H1 (cell line): ENCODE measurements at regions not wholly inside any gene's neighbourhood (a gene's known extent, or its start where the extent isn't known, plus 50 kb on each side); places are given as distances from the start of the nearest gene placed in this dataset.

Experiments
- CTCF ChIA-PET: fragments of 300-600 bp; sonication (Branson Sonifier 250); formaldehyde crosslinking; loops from one replicate; lab custom pipeline; 2021; ENCODE audit not compliant: partially characterized antibody; lab: Charles Lee
- POLR2A ChIA-PET: fragments of 300-600 bp; sonication (Branson Sonifier 250); formaldehyde crosslinking; loops from one replicate; lab custom pipeline; 2021; ENCODE audit warnings: inconsistent platforms; ENCODE audit not compliant: partially characterized antibody; lab: Charles Lee
- DNase-seq, 2 experiments: peaks; one replicate each; pipeline versions ENCODE4 v3.0.0 to v3.0.0-alpha.2; 2010 to 2022; ENCODE audit warnings: low spot score in 2 of 2, low read depth in 1 of 2, mixed read lengths in 1 of 2
- FAIRE-seq: peaks from 2 replicates; lab custom pipeline; 2011; peaks lifted over from hg19 to GRCh38; lab: Jason Lieb, UNC
- H2AFZ ChIP-seq: 2 replicates; pipeline ENCODE4 v1.8.1; 2012; ENCODE audit warnings: low read length, inconsistent platforms
- H2AK5ac ChIP-seq: 2 replicates; pipeline ENCODE4 v1.6.1; 2013; ENCODE audit warnings: low read depth, low read length
- H2BK120ac ChIP-seq: replicated peaks from 2 replicates; pipeline ENCODE3; 2013; ENCODE audit warnings: low read depth, low read length, inconsistent platforms
- H2BK12ac ChIP-seq: 2 replicates; pipeline ENCODE4 v1.6.1; 2013; ENCODE audit warnings: low read depth, low read length
- H2BK15ac ChIP-seq: 2 replicates; pipeline ENCODE4 v1.6.1; 2013; ENCODE audit warnings: low read length
- H2BK20ac ChIP-seq: 2 replicates; pipeline ENCODE4 v1.6.1; 2013; ENCODE audit warnings: low read length
- H2BK5ac ChIP-seq: 2 replicates; pipeline ENCODE4 v1.6.1; 2013; ENCODE audit warnings: low read depth, low read length
- H3K14ac ChIP-seq: 2 replicates; pipeline ENCODE4 v1.6.1; 2013; ENCODE audit warnings: inconsistent platforms; ENCODE audit not compliant: insufficient read length
- H3K18ac ChIP-seq: 2 replicates; pipeline ENCODE4 v1.6.1; 2013; ENCODE audit warnings: low read length; ENCODE audit errors: extremely low read depth
- H3K23ac ChIP-seq: 2 replicates; pipeline ENCODE4 v1.6.1; 2013; ENCODE audit warnings: inconsistent platforms; ENCODE audit not compliant: insufficient read length
- H3K23me2 ChIP-seq: 2 replicates; pipeline ENCODE4 v1.6.1; 2013; ENCODE audit warnings: low read depth, low read length
- H3K27ac ChIP-seq: 2 replicates; pipeline ENCODE4 v1.6.1; 2011; ENCODE audit warnings: low read depth, low read length, inconsistent platforms
- H3K27me3 ChIP-seq, 4 experiments: replicated peaks in 1 of 4; 1 replicate in 1 of 4; 2 replicates in 3 of 4; pipeline versions ENCODE4 v1.6.1 to v1.8.1; 2011 to 2013; ENCODE audit warnings: low read length in 3 of 4, mild to moderate bottlenecking in 3 of 4, inconsistent platforms in 2 of 4, mixed read lengths in 2 of 4, moderate library complexity in 1 of 4; ENCODE audit not compliant: control insufficient read depth in 3 of 4, insufficient read depth in 3 of 4; ENCODE audit errors: extremely low read depth in 1 of 4
- H3K36me3 ChIP-seq, 4 experiments: 2 replicates each; pipeline versions ENCODE4 v1.6.1 to v1.8.1; 2011 to 2013; ENCODE audit warnings: mild to moderate bottlenecking in 4 of 4, low read length in 3 of 4, moderate library complexity in 2 of 4, control low read depth in 1 of 4, inconsistent platforms in 1 of 4; ENCODE audit not compliant: insufficient read depth in 4 of 4, control insufficient read depth in 2 of 4
- H3K4ac ChIP-seq: replicated peaks from 2 replicates; pipeline ENCODE3; 2013; ENCODE audit warnings: low read length, low read depth, mixed read lengths, inconsistent platforms; ENCODE audit not compliant: insufficient read length
- H3K4me1 ChIP-seq, 4 experiments: replicated peaks in 1 of 4; 1 replicate in 1 of 4; 2 replicates in 3 of 4; pipeline versions ENCODE4 v1.6.1 to v1.8.1; 2011 to 2013; ENCODE audit warnings: low read length in 3 of 4, inconsistent platforms in 2 of 4, mixed read lengths in 1 of 4; ENCODE audit not compliant: insufficient read depth in 4 of 4, control insufficient read depth in 3 of 4
- H3K4me2 ChIP-seq, 2 experiments: 2 replicates each; pipeline versions ENCODE4 v1.6.1 to v1.8.1; 2011 to 2013; ENCODE audit warnings: low read depth in 2 of 2, low read length in 2 of 2, control low read depth in 1 of 2, inconsistent platforms in 1 of 2, mild to moderate bottlenecking in 1 of 2; ENCODE audit not compliant: insufficient read depth in 1 of 2
- H3K4me3 ChIP-seq, 4 experiments: fragments of 200-600, 300-600 bp in 1 of 4; sonication (generic), shearing (Covaris generic), sonication (Bioruptor Twin) in 1 of 4; 2 replicates each; pipeline versions ENCODE4 v1.5.1 to v1.8.1; 2011 to 2016; ENCODE audit warnings: low read length in 4 of 4, low read depth in 3 of 4, control low read depth in 2 of 4, inconsistent platforms in 2 of 4, mild to moderate bottlenecking in 2 of 4, mixed read lengths in 1 of 4, moderate library complexity in 1 of 4; ENCODE audit not compliant: insufficient read depth in 2 of 4; ENCODE audit errors: extremely low read depth in 1 of 4
- H3K56ac ChIP-seq: replicated peaks from 2 replicates; pipeline ENCODE3; 2013; ENCODE audit warnings: low read depth, mild to moderate bottlenecking, mixed read lengths, low read length, inconsistent platforms; ENCODE audit not compliant: insufficient read length
- H3K79me1 ChIP-seq: 2 replicates; pipeline ENCODE4 v1.6.1; 2013; ENCODE audit warnings: low read depth, low read length, control low read depth
- H3K79me2 ChIP-seq, 2 experiments: 2 replicates each; pipeline versions ENCODE4 v1.6.1 to v1.8.1; 2012 to 2013; ENCODE audit warnings: low read length in 2 of 2, mild to moderate bottlenecking in 2 of 2, inconsistent platforms in 1 of 2; ENCODE audit not compliant: insufficient read depth in 2 of 2, control insufficient read depth in 1 of 2
- H3K9ac ChIP-seq, 4 experiments: replicated peaks in 1 of 4; 1 replicate in 1 of 4; 2 replicates in 3 of 4; pipeline versions ENCODE4 v1.6.1 to v1.8.1; 2011 to 2013; ENCODE audit warnings: low read depth in 3 of 4, low read length in 3 of 4, control low read depth in 2 of 4, mild to moderate bottlenecking in 2 of 4, moderate library complexity in 2 of 4, inconsistent platforms in 1 of 4; ENCODE audit errors: extremely low read depth in 1 of 4
- H3K9me3 ChIP-seq, 2 experiments: 2 replicates each; pipeline versions ENCODE4 v1.6.1 to v1.8.1; 2012 to 2013; ENCODE audit warnings: mild to moderate bottlenecking in 2 of 2, moderate library complexity in 2 of 2, control low read depth in 1 of 2, inconsistent platforms in 1 of 2, low read depth in 1 of 2, low read length in 1 of 2, mixed read lengths in 1 of 2; ENCODE audit not compliant: insufficient read depth in 2 of 2
- H4K20me1 ChIP-seq, 2 experiments: replicated peaks in 1 of 2; 2 replicates each; pipeline versions ENCODE3 to v1.8.1; 2011 to 2013; ENCODE audit warnings: inconsistent platforms in 2 of 2, low read length in 2 of 2, mild to moderate bottlenecking in 1 of 2; ENCODE audit not compliant: insufficient read depth in 2 of 2, control insufficient read depth in 1 of 2
- H4K5ac ChIP-seq: 2 replicates; pipeline ENCODE4 v1.6.1; 2013; ENCODE audit warnings: low read length, low read depth, mixed read lengths, inconsistent platforms; ENCODE audit not compliant: insufficient read length
- H4K8ac ChIP-seq: 2 replicates; pipeline ENCODE4 v1.8.0; 2013; ENCODE audit warnings: mild to moderate bottlenecking, moderate library complexity, low read length, inconsistent platforms; ENCODE audit not compliant: insufficient read depth; ENCODE audit errors: extremely low read depth
- H4K91ac ChIP-seq: replicated peaks from 2 replicates; pipeline ENCODE3; 2013; ENCODE audit warnings: low read length, mixed read lengths, inconsistent platforms; ENCODE audit not compliant: insufficient read length
- ATF3 ChIP-seq: IDR thresholded peaks from 2 replicates; pipeline ENCODE4 v1.6.1; 2011; ENCODE audit warnings: low read depth, mild to moderate bottlenecking, low read length; ENCODE audit not compliant: insufficient read depth
- CBX8 ChIP-seq: fragments of 300-800, 300-1000 bp; sonication (generic); IDR thresholded peaks from 2 replicates; pipeline ENCODE4 v1.7.1; 2016; ENCODE audit warnings: low read depth, low read length, borderline replicate concordance
- EZH2 ChIP-seq: fragments of 200-600 bp; sonication (generic); IDR thresholded peaks from 2 replicates; pipeline ENCODE4 v1.7.1; 2012; ENCODE audit warnings: low read depth, mild to moderate bottlenecking, moderate library complexity, low read length, inconsistent platforms; ENCODE audit not compliant: severe bottlenecking
- FOSL1 ChIP-seq: IDR thresholded peaks from 2 replicates; pipeline ENCODE4 v1.6.1; 2011; ENCODE audit warnings: mild to moderate bottlenecking, low read depth, low read length, moderate library complexity; ENCODE audit not compliant: insufficient read depth
- HDAC2 ChIP-seq, 2 experiments: fragments of 300-600 bp in 1 of 2; sonication (generic) in 1 of 2; IDR thresholded peaks; 2 replicates each; pipeline ENCODE4 v1.6.1; 2011 to 2012; ENCODE audit warnings: low read depth in 2 of 2, low read length in 2 of 2, mild to moderate bottlenecking in 2 of 2, moderate library complexity in 2 of 2, borderline replicate concordance in 1 of 2, inconsistent platforms in 1 of 2
- JUND ChIP-seq: IDR thresholded peaks from 2 replicates; pipeline ENCODE4 v1.6.1; 2011; ENCODE audit warnings: mild to moderate bottlenecking, improper control_type of control experiment, low read length
- KDM1A ChIP-seq: fragments of 200-600, 300-600 bp; sonication (generic); IDR thresholded peaks from 2 replicates; pipeline ENCODE4 v1.7.1; 2016; ENCODE audit warnings: mild to moderate bottlenecking, low read length, borderline replicate concordance
- RNF2 ChIP-seq: fragments of 200-900, 300-1000 bp; sonication (generic); IDR thresholded peaks from 2 replicates; pipeline ENCODE4 v1.7.1; 2016; ENCODE audit warnings: borderline replicate concordance, low read depth, mild to moderate bottlenecking, antibody characterized with exemption, low read length; ENCODE audit not compliant: poor library complexity, severe bottlenecking; ENCODE audit errors: missing control alignments
- RXRA ChIP-seq: IDR thresholded peaks from 2 replicates; pipeline ENCODE4 v1.6.1; 2011; ENCODE audit warnings: low read depth, mild to moderate bottlenecking, low read length, moderate library complexity; ENCODE audit not compliant: insufficient read depth
- SP1 ChIP-seq: IDR thresholded peaks from 2 replicates; pipeline ENCODE4 v1.6.1; 2011; ENCODE audit warnings: low read depth, low read length
- SP2 ChIP-seq: IDR thresholded peaks from 2 replicates; pipeline ENCODE4 v1.6.1; 2012; ENCODE audit warnings: mild to moderate bottlenecking, low read length, inconsistent platforms
- SUZ12 ChIP-seq: fragments of 200-600 bp; sonication (generic); IDR thresholded peaks from 2 replicates; pipeline ENCODE4 v1.6.1; 2012; ENCODE audit warnings: mild to moderate bottlenecking, inconsistent platforms, low read length, moderate library complexity, mixed read lengths
- TCF12 ChIP-seq: IDR thresholded peaks from 2 replicates; pipeline ENCODE4 v1.6.1; 2011; ENCODE audit warnings: low read depth, mild to moderate bottlenecking, low read length
- WGBS, 2 experiments: shearing (Covaris generic) in 1 of 2; methylation state at CpG; one replicate each; pipeline versions ENCODE4 v1.1.6 to v1.1.7; 2013 to 2015; ENCODE audit warnings: low lambda C conversion rate in 2 of 2, mixed read lengths in 2 of 2, inconsistent platforms in 1 of 2, low coverage in 1 of 2, missing lambda C conversion rate in 1 of 2; ENCODE audit not compliant: insufficient replicate concordance in 2 of 2, insufficient coverage in 1 of 2, insufficient read length in 1 of 2; ENCODE audit errors: extremely low coverage in 1 of 2, missing lambda C conversion rate in 1 of 2; 5-methylcytosine and 5-hydroxymethylcytosine counted together
- TF ChIP-seq, protein P1 (sequence below): IDR thresholded peaks from 2 replicates; pipeline ENCODE4 v1.6.1; 2012; ENCODE audit warnings: inconsistent platforms

- no peak for FAIRE-seq
- TF ChIP-seq FOSL1 = no peak
- TF ChIP-seq SP2 = no peak
- TF ChIP-seq HDAC2 (IDR thresholded peaks at IDR 0.05; ENCODE audit: borderline replicate concordance in 1 of 2, low read depth in 2 of 2, low read length in 2 of 2) = no peak
- no peak for TF ChIP-seq JUND
- TF ChIP-seq, protein P1, sequence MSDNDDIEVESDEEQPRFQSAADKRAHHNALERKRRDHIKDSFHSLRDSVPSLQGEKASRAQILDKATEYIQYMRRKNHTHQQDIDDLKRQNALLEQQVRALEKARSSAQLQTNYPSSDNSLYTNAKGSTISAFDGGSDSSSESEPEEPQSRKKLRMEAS = no peak
- no peak for TF ChIP-seq SP1
- no peak for TF ChIP-seq ATF3
- TF ChIP-seq SUZ12 = no peak
- no peak for TF ChIP-seq RXRA
- no peak for TF ChIP-seq KDM1A
- no peak for TF ChIP-seq TCF12
- no peak for TF ChIP-seq CBX8
- TF ChIP-seq EZH2 = no peak
- TF ChIP-seq RNF2 = no peak
Measured at GRCh38 chr1:199875856-199876255, 151.7 kb upstream of the NR5A2 start.

More at GRCh38 chr1:199875856-199876255, 151.7 kb upstream of the NR5A2 start:
- DNase-seq = no peak
- Histone ChIP-seq H4K91ac (no peak overlapping the region), H2BK20ac (no peak overlapping the region), H4K8ac (no peak overlapping the region), H3K9ac (no peak overlapping the region), H2AFZ (no peak overlapping the region), H3K9me3 (no peaks in the 10 kb centered on the region), H3K23me2 (no peaks in the 10 kb centered on the region), H3K79me1 (no peaks in the 10 kb centered on the region), H2BK5ac (no peak overlapping the region), H3K14ac (no peak overlapping the region), H2AK5ac (no peak overlapping the region), H3K4me3 (no peak overlapping the region), H3K56ac (no peak overlapping the region), H4K20me1 (no peaks in the 10 kb centered on the region), H2BK12ac (no peak overlapping the region), H2BK15ac (no peak overlapping the region), H2BK120ac (no peak overlapping the region), H4K5ac (no peak overlapping the region), H3K36me3 (no peaks in the 10 kb centered on the region), H3K27ac (no peak overlapping the region), H3K79me2 (no peaks in the 10 kb centered on the region), H3K4me1 (no peaks in the 10 kb centered on the region), H3K4me2 (no peak overlapping the region), H3K18ac (no peak overlapping the region), H3K4ac (no peak overlapping the region), H3K27me3 (no peaks in the 10 kb centered on the region), H3K23ac (no peak overlapping the region)
- 94% methylated on average over 6 of the region's 6 CpGs; no CpG with 5 or more reads in 1 of the 2 experiments for WGBS, 2 experiments
- ChIA-PET CTCF (no interaction called here), POLR2A (no interaction called here)
